ENCODE measurements at regions not wholly inside any gene's neighbourhood (a gene's known extent, or its start where the extent isn't known, plus 50 kb on each side); places are given as distances from the start of the nearest gene placed in this dataset.

DNA sequence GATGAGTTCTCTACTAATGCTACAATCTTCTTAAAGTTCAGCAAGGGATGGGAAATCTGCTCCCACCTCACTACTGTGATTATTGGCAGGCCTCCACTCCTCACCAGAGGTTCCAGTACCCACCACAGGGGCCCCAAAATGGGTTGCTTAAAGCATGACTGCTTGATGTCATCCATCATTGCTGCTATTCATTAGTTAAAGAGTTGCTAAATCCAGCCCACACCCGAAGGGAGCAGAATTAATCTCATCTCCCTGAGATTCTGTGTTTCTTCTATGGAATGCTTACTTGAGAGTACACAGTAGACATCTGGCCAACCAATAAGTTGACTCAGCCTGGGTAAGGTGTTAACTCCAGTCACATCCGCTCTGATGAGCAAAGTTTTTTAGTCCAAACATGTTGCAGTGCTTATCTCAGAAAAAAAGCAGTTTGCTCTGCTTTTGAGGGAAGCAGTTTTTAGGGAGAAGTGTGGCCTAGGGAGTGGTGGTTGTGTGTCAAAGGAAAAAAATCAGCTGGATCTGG, 690.2 kb upstream of the POU3F3 start:
- TF ChIP-seq YY1 (IDR thresholded peaks at IDR 0.05; ENCODE audit: low read depth) (no peak), EP300 (IDR thresholded peaks at IDR 0.05; ENCODE audit: borderline replicate concordance) (no peak), FOXM1 (IDR thresholded peaks at IDR 0.05; ENCODE audit: borderline replicate concordance, low read depth) (no peak)
- TF ChIP-seq, protein P1, sequence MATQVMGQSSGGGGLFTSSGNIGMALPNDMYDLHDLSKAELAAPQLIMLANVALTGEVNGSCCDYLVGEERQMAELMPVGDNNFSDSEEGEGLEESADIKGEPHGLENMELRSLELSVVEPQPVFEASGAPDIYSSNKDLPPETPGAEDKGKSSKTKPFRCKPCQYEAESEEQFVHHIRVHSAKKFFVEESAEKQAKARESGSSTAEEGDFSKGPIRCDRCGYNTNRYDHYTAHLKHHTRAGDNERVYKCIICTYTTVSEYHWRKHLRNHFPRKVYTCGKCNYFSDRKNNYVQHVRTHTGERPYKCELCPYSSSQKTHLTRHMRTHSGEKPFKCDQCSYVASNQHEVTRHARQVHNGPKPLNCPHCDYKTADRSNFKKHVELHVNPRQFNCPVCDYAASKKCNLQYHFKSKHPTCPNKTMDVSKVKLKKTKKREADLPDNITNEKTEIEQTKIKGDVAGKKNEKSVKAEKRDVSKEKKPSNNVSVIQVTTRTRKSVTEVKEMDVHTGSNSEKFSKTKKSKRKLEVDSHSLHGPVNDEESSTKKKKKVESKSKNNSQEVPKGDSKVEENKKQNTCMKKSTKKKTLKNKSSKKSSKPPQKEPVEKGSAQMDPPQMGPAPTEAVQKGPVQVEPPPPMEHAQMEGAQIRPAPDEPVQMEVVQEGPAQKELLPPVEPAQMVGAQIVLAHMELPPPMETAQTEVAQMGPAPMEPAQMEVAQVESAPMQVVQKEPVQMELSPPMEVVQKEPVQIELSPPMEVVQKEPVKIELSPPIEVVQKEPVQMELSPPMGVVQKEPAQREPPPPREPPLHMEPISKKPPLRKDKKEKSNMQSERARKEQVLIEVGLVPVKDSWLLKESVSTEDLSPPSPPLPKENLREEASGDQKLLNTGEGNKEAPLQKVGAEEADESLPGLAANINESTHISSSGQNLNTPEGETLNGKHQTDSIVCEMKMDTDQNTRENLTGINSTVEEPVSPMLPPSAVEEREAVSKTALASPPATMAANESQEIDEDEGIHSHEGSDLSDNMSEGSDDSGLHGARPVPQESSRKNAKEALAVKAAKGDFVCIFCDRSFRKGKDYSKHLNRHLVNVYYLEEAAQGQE (IDR thresholded peaks at IDR 0.05; ENCODE audit: low read depth), result no peak
